Brain microvascular endothelial cell (primary cell): ENCODE measurements at regions not wholly inside any gene's neighbourhood (a gene's known extent, or its start where the extent isn't known, plus 50 kb on each side); places are given as distances from the start of the nearest gene placed in this dataset.
"Not testable (repeated sequence)": the region's sequence is repeated elsewhere in the genome, so short reads cannot be mapped to it uniquely, and the experiment has no call there.

ENCODE experiments used
- DNase-seq: peaks from one replicate; pipeline ENCODE4 v3.0.0-alpha.2; 2020
- H3K27ac ChIP-seq: fragments of 250-450 bp; sonication (Bioruptor Pico); 2 replicates; pipeline ENCODE4 v1.5.1; 2020; ENCODE audit warnings: mild to moderate bottlenecking, moderate library complexity
- H3K27me3 ChIP-seq: fragments of 250-450 bp; sonication (Bioruptor Pico); replicated peaks from 2 replicates; pipeline ENCODE4 v1.5.1; 2020; ENCODE audit warnings: mild to moderate bottlenecking
- H3K36me3 ChIP-seq: fragments of 250-450 bp; sonication (Bioruptor Pico); replicated peaks from 2 replicates; pipeline ENCODE4 v1.5.1; 2020; ENCODE audit warnings: mild to moderate bottlenecking
- H3K4me3 ChIP-seq: 2 replicates; pipeline ENCODE4 v1.5.1; 2011; ENCODE audit warnings: low read depth, mild to moderate bottlenecking, control low read depth, low read length, moderate library complexity
- CTCF ChIP-seq: IDR thresholded peaks from 2 replicates; pipeline ENCODE4 v1.5.1; 2011; ENCODE audit warnings: low read depth, mild to moderate bottlenecking, moderate library complexity, low read length, control low read depth, inconsistent platforms; ENCODE audit errors: missing control alignments
- in situ Hi-C: cut with HindIII; loops from 2 replicates; pipeline ENCODE4 v1.10.0; 2017; ENCODE audit warnings: low sequenced_read_pairs, low pct_ligation_motif_present

GRCh38 chr12:102317155-102317554 is 119.5 kb upstream of the PMCH start:
- no peak overlapping the region for H3K27ac ChIP-seq
- no peak for DNase-seq
- no peaks in the 10 kb centered on the region for H3K27me3 ChIP-seq
- no peaks in the 10 kb centered on the region for H3K36me3 ChIP-seq
- no peak overlapping the region for H3K4me3 ChIP-seq
- no peak for TF ChIP-seq CTCF
- in situ Hi-C loops = no loop called here

- DNase-seq = no peak
- no peaks in the 10 kb centered on the region for H3K36me3 ChIP-seq
- no peak overlapping the region for H3K4me3 ChIP-seq
- H3K27me3 ChIP-seq = no peaks in the 10 kb centered on the region
- no peak overlapping the region for H3K27ac ChIP-seq
- in situ Hi-C loops = no loop called here
- no peak for TF ChIP-seq CTCF
Measured at GRCh38 chr12:102316723-102317122, 119.1 kb upstream of the PMCH start.

- in situ Hi-C loops = no loop called here
- no peaks in the 10 kb centered on the region for H3K27me3 ChIP-seq
- DNase-seq = peak; percentile 30
- no peak overlapping the region for H3K27ac ChIP-seq
- no peak for TF ChIP-seq CTCF
- H3K36me3 ChIP-seq = no peaks in the 10 kb centered on the region
- H3K4me3 ChIP-seq = no peak overlapping the region
Measured at GRCh38 chr12:102314821-102315220, 117.2 kb upstream of the PMCH start.

GRCh38 chr12:102313116-102313971 is 115.7 kb upstream of the PMCH start:
- in situ Hi-C loops, H3K36me3 ChIP-seq, H3K27me3 ChIP-seq, H3K27ac ChIP-seq, DNase-seq, H3K4me3 ChIP-seq: not testable (repeated sequence)

GRCh38 chr12:102305486-102305885 is 107.9 kb upstream of the PMCH start:
- TF ChIP-seq CTCF = no peak
- Histone ChIP-seq H3K4me3 (no peak overlapping the region), H3K36me3 (no peaks in the 10 kb centered on the region), H3K27ac (no peak overlapping the region), H3K27me3 (no peaks in the 10 kb centered on the region)
- DNase-seq = no peak
- in situ Hi-C loops = no loop called here

GRCh38 chr12:102304667-102305066 is 107.0 kb upstream of the PMCH start:
- H3K4me3 ChIP-seq, H3K27me3 ChIP-seq, DNase-seq, in situ Hi-C loops, H3K27ac ChIP-seq, H3K36me3 ChIP-seq: not testable (repeated sequence)

- H3K27ac ChIP-seq = no peak overlapping the region
- in situ Hi-C loops = no loop called here
- DNase-seq = no peak
- H3K36me3 ChIP-seq = no peaks in the 10 kb centered on the region
- H3K4me3 ChIP-seq = no peak overlapping the region
- TF ChIP-seq CTCF = no peak
- no peaks in the 10 kb centered on the region for H3K27me3 ChIP-seq
Measured at GRCh38 chr12:102302553-102302952, 104.9 kb upstream of the PMCH start.
